NCI-H187 treated with DMSO at 0.1 percent for 48 hours (cell line): ENCODE measurements at regions not wholly inside any gene's neighbourhood (a gene's known extent, or its start where the extent isn't known, plus 50 kb on each side); places are given as distances from the start of the nearest gene placed in this dataset.

ENCODE experiments used
- DNase-seq: peaks from one replicate; lab custom pipeline; 2025; lab: John Stamatoyannopoulos, UW

- DNase-seq: no peak
These were observed 117.0 kb upstream of the GSC start for GRCh38 chr14:94886931-94887330.

- DNase-seq: no peak
These were observed 115.7 kb upstream of the GSC start for GRCh38 chr14:94885481-94886155.

GRCh38 chr14:94884616-94885230 is 114.8 kb upstream of the GSC start:
- no peak for DNase-seq

GRCh38 chr14:94882401-94882800 is 112.5 kb upstream of the GSC start:
- no peak for DNase-seq

GRCh38 chr14:94880876-94881275 is 111.0 kb upstream of the GSC start:
- no peak for DNase-seq

GRCh38 chr14:94880106-94880505 is 110.2 kb upstream of the GSC start:
- no peak for DNase-seq

GRCh38 chr14:94879537-94879936 is 109.6 kb upstream of the GSC start:
- no peak for DNase-seq

- no peak for DNase-seq
These were observed 106.4 kb upstream of the GSC start for GRCh38 chr14:94876306-94876705.

GRCh38 chr14:94875256-94875655 is 105.3 kb upstream of the GSC start:
- DNase-seq: no peak

- DNase-seq: no peak
These were observed 98.8 kb upstream of the GSC start for GRCh38 chr14:94868772-94869072.

- no peak for DNase-seq
These were observed 98.2 kb upstream of the GSC start for GRCh38 chr14:94867946-94868771.

- no peak for DNase-seq
These were observed 97.3 kb upstream of the GSC start for GRCh38 chr14:94867209-94867608.

- no peak for DNase-seq
These were observed 94.7 kb upstream of the GSC start for GRCh38 chr14:94864387-94865195.

GRCh38 chr14:94863366-94863765 is 93.5 kb upstream of the GSC start:
- DNase-seq: no peak

- no peak for DNase-seq
These were observed 88.0 kb upstream of the GSC start for GRCh38 chr14:94857950-94858349.

GRCh38 chr14:94853920-94854319 is 84.0 kb upstream of the GSC start:
- DNase-seq: no peak

- no peak for DNase-seq
These were observed 80.6 kb upstream of the GSC start for GRCh38 chr14:94850309-94851211.

GRCh38 chr14:94844593-94845152 is 74.8 kb upstream of the GSC start:
- DNase-seq: no peak

GRCh38 chr14:94840467-94840866 is 70.6 kb upstream of the GSC start:
- no peak for DNase-seq

- no peak for DNase-seq
These were observed 69.4 kb upstream of the GSC start for GRCh38 chr14:94839348-94839747.

- no peak for DNase-seq
These were observed 66.9 kb upstream of the GSC start for GRCh38 chr14:94836849-94837248.
